ENCODE measurements at regions not wholly inside any gene's neighbourhood (a gene's known extent, or its start where the extent isn't known, plus 50 kb on each side); places are given as distances from the start of the nearest gene placed in this dataset.
"Not testable (repeated sequence)": the region's sequence is repeated elsewhere in the genome, so short reads cannot be mapped to it uniquely, and the experiment has no call there.

- DNase-seq (ENCODE audit: low spot score), result peak; percentile 3
Observed at GRCh38 chr15:32342772-32343199, 60.3 kb downstream of the GOLGA8K start.

- DNase-seq (ENCODE audit: low spot score), result not testable (repeated sequence)
Observed at GRCh38 chr15:32342268-32342667, 60.8 kb downstream of the GOLGA8K start.

- DNase-seq (ENCODE audit: low spot score), result not testable (repeated sequence)
Observed at GRCh38 chr15:32341530-32341929, 61.6 kb downstream of the GOLGA8K start.

DNA sequence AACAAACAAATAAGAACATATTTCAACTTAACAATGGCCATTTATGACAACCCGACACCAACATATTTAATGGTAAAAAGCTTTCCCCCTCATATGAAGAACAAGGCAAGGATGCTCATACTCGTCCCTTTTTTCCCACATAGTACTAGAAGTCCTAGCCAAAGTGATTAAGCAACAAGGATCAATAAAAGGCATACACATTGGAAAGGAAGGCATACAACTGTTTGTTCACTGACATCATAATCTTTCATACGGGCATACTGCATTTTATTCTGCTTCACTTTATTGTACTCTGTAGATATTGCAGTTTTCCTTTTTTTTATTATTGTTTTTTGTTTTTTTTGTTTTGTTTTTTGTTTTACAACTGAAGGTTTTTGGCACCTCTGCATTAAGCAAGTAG lies 66.3 kb downstream of the GOLGA8K start:
- DNase-seq (ENCODE audit: low spot score), result not testable (repeated sequence)

- DNase-seq (ENCODE audit: low spot score), result not testable (repeated sequence)
Observed at GRCh38 chr15:32323353-32323752, 79.7 kb downstream of the GOLGA8K start.

GRCh38 chr15:32319247-32319646 lies 83.8 kb downstream of the GOLGA8K start:
- DNase-seq (ENCODE audit: low spot score), result not testable (repeated sequence)

- DNase-seq (ENCODE audit: low spot score), result not testable (repeated sequence)
Observed at GRCh38 chr15:32316482-32316881, 86.6 kb downstream of the GOLGA8K start.

DNA sequence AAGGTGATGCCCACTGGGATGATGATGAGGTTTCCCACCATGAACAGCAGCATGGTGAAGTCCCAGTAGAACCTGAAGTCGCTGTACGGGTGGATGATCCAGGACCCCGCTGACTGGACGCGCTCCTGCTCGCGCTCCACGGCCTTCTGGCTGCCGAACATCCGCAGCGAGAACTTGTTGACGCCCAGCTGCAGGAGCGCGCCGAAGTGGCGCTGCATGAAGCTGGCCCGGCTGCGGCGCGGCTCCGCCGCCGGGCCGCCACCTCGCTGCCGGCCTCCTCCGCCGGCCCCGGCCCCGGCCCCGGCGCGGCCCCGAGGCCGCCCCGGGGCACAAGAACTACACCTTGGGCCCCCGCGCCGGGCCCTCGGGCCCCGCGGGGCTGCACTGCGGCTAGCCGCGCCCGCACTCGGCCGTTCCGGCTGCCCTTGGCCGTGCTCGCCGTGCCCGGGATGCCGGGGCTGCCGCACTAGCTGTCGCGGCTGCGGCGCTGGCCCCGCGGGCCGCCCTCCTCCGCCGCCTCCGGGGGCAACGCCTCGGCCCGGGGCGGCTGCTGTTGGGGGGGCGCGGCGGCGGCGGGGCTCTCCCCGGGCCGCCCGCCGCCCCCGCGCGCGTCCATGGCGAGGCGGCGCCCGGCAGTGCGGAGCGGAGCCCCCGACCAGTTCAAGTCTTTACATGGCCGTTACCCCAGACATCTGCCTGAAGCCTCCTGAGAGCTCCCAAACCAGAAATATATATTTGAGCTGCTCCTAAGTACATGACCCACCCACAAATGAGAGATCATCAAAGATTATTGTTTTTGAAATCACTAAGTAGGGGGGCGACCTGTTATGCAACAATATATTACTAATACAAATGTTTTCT lies 87.8 kb downstream of the GOLGA8K start:
- DNase-seq (ENCODE audit: low spot score), result not testable (repeated sequence)

GRCh38 chr15:32313446-32314209 lies 89.5 kb downstream of the GOLGA8K start:
- not testable (repeated sequence) for DNase-seq (ENCODE audit: low spot score)

DNA sequence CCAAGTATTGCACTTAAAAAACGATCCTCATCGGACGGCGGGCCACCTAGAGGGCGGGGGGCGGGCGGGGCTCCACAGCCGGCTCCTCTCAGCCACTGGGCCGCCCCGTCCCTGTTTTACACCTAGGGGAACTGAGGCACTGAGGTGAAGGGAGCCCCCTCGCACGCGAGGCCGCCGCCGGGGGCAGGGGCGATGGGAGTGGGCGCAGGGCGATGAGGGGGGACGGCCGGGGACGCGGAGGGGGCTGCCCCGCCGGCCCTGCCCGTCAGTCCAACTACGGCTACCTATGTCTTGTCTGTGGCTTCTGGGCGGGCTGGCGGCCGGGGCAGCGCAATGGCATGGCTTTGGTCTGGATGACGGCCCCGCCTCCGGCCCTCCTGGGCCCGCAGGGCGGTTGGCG lies 90.4 kb downstream of the GOLGA8K start:
- not testable (repeated sequence) for DNase-seq (ENCODE audit: low spot score)

- DNase-seq (ENCODE audit: low spot score), result not testable (repeated sequence)
Observed at GRCh38 chr15:32307592-32307991, 95.5 kb downstream of the GOLGA8K start.

- not testable (repeated sequence) for DNase-seq (ENCODE audit: low spot score)
Observed at GRCh38 chr15:32276200-32276830, 126.8 kb downstream of the GOLGA8K start.

DNA sequence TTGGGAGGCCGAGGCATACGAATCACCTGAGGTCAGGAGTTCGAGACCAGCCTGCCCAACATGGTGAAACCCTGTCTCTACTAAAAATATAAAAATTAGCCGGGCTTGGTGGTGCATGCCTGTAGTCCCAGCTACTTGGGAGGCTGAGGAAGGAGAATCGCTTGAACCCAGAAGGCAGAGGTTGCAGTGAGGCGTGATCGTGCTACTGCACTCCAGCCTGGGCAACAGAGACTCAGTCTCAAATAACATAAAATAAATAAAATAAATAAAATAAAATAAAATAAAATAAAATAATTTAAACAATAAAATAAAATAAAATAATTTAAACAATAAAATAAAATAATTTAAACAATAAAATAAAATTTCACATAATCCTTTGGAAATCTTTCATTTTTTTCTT lies 149.1 kb downstream of the GOLGA8K start:
- DNase-seq (ENCODE audit: low spot score), result not testable (repeated sequence)

- not testable (repeated sequence) for DNase-seq (ENCODE audit: low spot score)
Observed at GRCh38 chr15:32249207-32249606, 153.9 kb downstream of the GOLGA8K start.

GRCh38 chr15:32243727-32244126 lies 159.4 kb downstream of the GOLGA8K start:
- DNase-seq (ENCODE audit: low spot score), result not testable (repeated sequence)

DNA sequence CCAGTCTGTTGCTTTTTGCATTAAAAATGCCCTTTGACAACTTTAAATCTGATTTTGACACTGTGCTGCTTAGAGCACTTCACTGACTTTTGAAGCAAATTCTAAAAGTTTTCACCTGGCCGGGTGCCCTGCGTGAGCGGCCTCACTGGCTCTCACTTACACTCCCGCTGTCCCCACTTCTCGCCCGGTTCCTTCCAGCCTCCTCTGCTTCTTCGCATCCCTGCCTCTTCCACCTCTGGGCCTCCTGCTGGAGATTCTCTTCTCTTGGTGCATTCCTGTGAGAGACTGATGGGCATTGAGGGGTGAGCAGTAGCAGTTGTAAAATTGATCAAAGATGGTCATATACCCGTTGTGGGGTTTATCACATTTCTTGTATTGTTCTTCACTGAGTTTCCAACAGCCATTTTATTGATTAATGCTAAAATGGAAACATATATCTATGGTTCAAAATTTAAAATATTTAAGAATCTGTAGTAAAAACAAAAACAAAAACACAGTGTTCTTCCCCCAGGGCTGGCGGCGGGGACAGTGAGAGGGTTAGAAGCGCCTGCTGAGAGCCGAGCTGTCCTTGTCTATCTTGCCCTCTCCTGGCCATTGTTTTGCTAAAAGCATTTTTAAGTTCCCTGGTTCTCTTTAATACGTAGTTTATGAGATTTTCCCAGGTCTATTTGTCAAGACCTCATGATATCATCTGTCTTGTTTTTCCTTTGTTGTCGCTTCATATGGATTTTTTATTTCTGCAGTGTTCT lies 160.1 kb downstream of the GOLGA8K start:
- not testable (repeated sequence) for DNase-seq (ENCODE audit: low spot score)

- DNase-seq (ENCODE audit: low spot score), result not testable (repeated sequence)
Observed at GRCh38 chr15:32227410-32228114, 175.5 kb downstream of the GOLGA8K start.

GRCh38 chr15:32222716-32223115 lies 180.4 kb downstream of the GOLGA8K start:
- DNase-seq (ENCODE audit: low spot score), result no peak

All from SW480 (cell line).